ENCODE measurements at regions not wholly inside any gene's neighbourhood (a gene's known extent, or its start where the extent isn't known, plus 50 kb on each side); places are given as distances from the start of the nearest gene placed in this dataset.

- H3K27ac ChIP-seq (ENCODE audit: insufficient read depth in 1 of 2, low read depth in 1 of 2, low read length in 2 of 2, poor library complexity in 1 of 2, severe bottlenecking in 2 of 2) = no peak overlapping the region
- H3K9me3 ChIP-seq (ENCODE audit: control extremely low read depth in 1 of 5, control insufficient read depth in 4 of 5, insufficient read depth in 2 of 5, low read depth in 1 of 5, low read length in 4 of 5) = no peaks in the 10 kb centered on the region
- 42% methylated on average over 13 of the region's 14 CpGs for WGBS (ENCODE audit: insufficient coverage)
- DNase-seq = peak; percentile 19 to 38 (median 31)
- POLR2A ChIA-PET = no interaction called here
- H3K4me3 ChIP-seq (ENCODE audit: control insufficient read depth in 1 of 7, extremely low read depth in 1 of 7, insufficient read depth in 4 of 7, low read depth in 2 of 7, low read length in 6 of 7) = peak overlapping the region in 1 of 7 experiments; percentile 50
- CTCF ChIA-PET = no interaction called here
- H3K27me3 ChIP-seq (replicated peaks in 2 of 5; ENCODE audit: control insufficient read depth in 4 of 5, insufficient read depth in 5 of 5, low read length in 4 of 5) = peaks cover 0 to 2% (median 0%) of the 10 kb centered on the region in 5 experiments
- no peaks in the 10 kb centered on the region for H3K36me3 ChIP-seq (ENCODE audit: control insufficient read depth in 4 of 4, insufficient read depth in 4 of 4, low read length in 3 of 4)
- H3K4me1 ChIP-seq (ENCODE audit: control extremely low read depth in 1 of 4, control insufficient read depth in 4 of 4, insufficient read depth in 4 of 4, low read length in 3 of 4) = peaks cover 0 to 10% (median 8%) of the 10 kb centered on the region in 4 experiments
Measured at GRCh38 chr1:8241417-8242014, 76.4 kb upstream of the SLC45A1 start.

DNA sequence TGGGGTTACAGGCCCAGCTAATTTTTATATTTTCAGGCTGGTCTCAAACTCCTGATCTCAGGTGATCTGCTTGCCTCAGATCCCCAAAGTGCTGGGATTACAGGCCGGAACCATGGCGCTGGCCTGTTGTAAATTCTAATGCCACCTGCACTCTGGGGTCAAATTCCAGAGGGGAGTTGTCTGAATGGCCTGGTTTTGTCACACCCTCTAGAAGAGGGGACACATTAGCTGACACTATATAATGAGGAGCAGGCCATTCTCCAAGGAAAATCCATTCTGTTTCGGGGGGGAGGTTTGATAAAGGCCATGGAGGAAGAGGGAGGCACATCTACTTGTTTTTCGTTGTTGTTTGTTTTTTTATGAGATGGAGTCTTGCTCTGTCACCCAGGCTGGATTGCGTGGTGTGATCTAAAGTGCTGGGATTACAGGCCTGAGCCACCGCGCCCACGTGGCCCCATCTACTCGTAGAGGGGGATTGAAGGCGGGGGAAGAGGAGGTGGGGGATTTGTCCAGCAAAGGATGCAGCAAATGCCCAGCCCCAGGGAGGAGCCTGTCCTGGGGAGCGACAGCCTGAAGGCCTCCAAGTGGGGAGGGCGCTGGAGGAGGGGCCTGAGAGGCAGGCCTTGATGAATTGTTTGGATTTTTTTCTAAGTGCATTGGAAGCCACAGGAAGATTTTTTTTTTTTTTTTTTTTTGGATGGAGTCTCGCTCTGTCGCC, 78.4 kb upstream of the SLC45A1 start:
- no peak for DNase-seq
- H3K9me3 ChIP-seq (ENCODE audit: control extremely low read depth in 1 of 5, control insufficient read depth in 4 of 5, insufficient read depth in 2 of 5, low read depth in 1 of 5, low read length in 4 of 5) = no peaks in the 10 kb centered on the region
- 100% methylated on average over 8 of the region's 14 CpGs for WGBS (ENCODE audit: insufficient coverage)
- no peaks in the 10 kb centered on the region for H3K36me3 ChIP-seq (ENCODE audit: control insufficient read depth in 4 of 4, insufficient read depth in 4 of 4, low read length in 3 of 4)
- H3K4me3 ChIP-seq (ENCODE audit: control insufficient read depth in 1 of 7, extremely low read depth in 1 of 7, insufficient read depth in 4 of 7, low read depth in 2 of 7, low read length in 6 of 7) = no peak overlapping the region
- ChIA-PET CTCF (no interaction called here), POLR2A (no interaction called here)
- H3K27ac ChIP-seq (ENCODE audit: insufficient read depth in 1 of 2, low read depth in 1 of 2, low read length in 2 of 2, poor library complexity in 1 of 2, severe bottlenecking in 2 of 2) = no peak overlapping the region
- peaks cover 0 to 2% (median 0%) of the 10 kb centered on the region in 5 experiments for H3K27me3 ChIP-seq (replicated peaks in 2 of 5; ENCODE audit: control insufficient read depth in 4 of 5, insufficient read depth in 5 of 5, low read length in 4 of 5)
- peaks cover 0 to 10% (median 8%) of the 10 kb centered on the region in 4 experiments for H3K4me1 ChIP-seq (ENCODE audit: control extremely low read depth in 1 of 4, control insufficient read depth in 4 of 4, insufficient read depth in 4 of 4, low read length in 3 of 4)

DNA sequence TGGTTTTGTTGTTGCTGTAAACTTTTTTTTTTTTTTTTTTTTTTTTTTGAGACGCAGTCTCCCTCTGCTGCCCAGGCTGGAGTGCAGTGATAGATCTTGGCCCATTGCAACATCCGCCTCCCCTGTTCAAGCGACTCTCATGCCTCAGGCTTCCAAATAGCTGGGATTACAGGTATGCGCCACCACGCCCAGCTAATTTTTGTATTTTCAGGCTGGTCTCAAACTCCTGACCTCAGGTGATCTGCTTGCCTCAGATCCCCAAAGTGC, 78.9 kb upstream of the SLC45A1 start:
- H3K27me3 ChIP-seq (replicated peaks in 2 of 5; ENCODE audit: control insufficient read depth in 4 of 5, insufficient read depth in 5 of 5, low read length in 4 of 5) = peaks cover 0 to 2% (median 0%) of the 10 kb centered on the region in 5 experiments
- DNase-seq = no peak
- CTCF ChIA-PET = no interaction called here
- WGBS (ENCODE audit: insufficient coverage) = 100% methylated on average over 4 of the region's 5 CpGs
- no peaks in the 10 kb centered on the region for H3K36me3 ChIP-seq (ENCODE audit: control insufficient read depth in 4 of 4, insufficient read depth in 4 of 4, low read length in 3 of 4)
- no peaks in the 10 kb centered on the region for H3K9me3 ChIP-seq (ENCODE audit: control extremely low read depth in 1 of 5, control insufficient read depth in 4 of 5, insufficient read depth in 2 of 5, low read depth in 1 of 5, low read length in 4 of 5)
- no peak overlapping the region for H3K27ac ChIP-seq (ENCODE audit: insufficient read depth in 1 of 2, low read depth in 1 of 2, low read length in 2 of 2, poor library complexity in 1 of 2, severe bottlenecking in 2 of 2)
- no peak overlapping the region for H3K4me3 ChIP-seq (ENCODE audit: control insufficient read depth in 1 of 7, extremely low read depth in 1 of 7, insufficient read depth in 4 of 7, low read depth in 2 of 7, low read length in 6 of 7)
- POLR2A ChIA-PET = no interaction called here
- H3K4me1 ChIP-seq (ENCODE audit: control extremely low read depth in 1 of 4, control insufficient read depth in 4 of 4, insufficient read depth in 4 of 4, low read length in 3 of 4) = peaks cover 0 to 10% (median 8%) of the 10 kb centered on the region in 4 experiments

DNA sequence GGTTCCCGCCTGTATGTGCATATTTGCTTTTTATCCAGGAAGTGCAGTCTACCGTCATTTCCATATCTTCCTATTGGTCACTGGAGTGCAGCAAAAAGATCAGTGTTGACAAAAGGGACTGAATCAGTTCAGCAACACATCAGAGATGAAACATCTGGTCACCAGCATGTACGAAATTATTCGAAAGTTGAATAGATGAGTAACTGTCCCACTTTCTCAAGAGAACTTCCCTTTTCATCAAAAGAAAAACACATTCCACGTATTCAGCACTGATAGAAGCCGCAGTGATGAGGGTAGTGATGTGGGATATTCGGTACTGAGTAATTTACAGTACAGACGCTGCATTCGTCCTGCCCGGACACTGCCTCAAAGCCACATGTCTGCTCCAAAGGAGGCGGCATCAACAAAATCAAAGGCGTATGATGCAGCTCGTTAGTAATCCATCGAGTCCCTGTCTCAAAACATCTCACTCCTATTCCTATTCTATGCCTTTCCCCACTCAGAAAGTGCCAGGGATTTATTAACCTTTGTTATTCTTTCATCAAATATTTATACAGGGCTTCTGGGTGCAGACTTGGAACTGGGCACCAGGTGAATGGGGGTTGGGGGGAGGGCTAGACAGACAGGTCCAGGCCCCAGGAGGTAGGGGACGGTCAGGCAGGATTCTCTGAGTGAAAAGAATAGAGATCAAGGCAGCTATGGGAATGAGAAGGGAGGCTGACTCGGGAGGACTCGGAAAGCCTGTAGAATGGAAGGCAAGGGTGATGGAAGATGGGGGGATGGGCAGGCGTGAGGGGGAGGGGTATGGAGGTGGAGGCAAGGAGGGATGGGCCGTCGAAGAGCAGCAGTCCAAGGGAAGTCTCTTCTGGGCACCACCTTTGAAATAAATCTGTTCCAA, 79.5 kb upstream of the SLC45A1 start:
- Histone ChIP-seq H3K4me3 (ENCODE audit: control insufficient read depth in 1 of 7, extremely low read depth in 1 of 7, insufficient read depth in 4 of 7, low read depth in 2 of 7, low read length in 6 of 7) (no peak overlapping the region), H3K4me1 (ENCODE audit: control extremely low read depth in 1 of 4, control insufficient read depth in 4 of 4, insufficient read depth in 4 of 4, low read length in 3 of 4) (peaks cover 0 to 10% (median 8%) of the 10 kb centered on the region in 4 experiments), H3K27ac (ENCODE audit: insufficient read depth in 1 of 2, low read depth in 1 of 2, low read length in 2 of 2, poor library complexity in 1 of 2, severe bottlenecking in 2 of 2) (no peak overlapping the region), H3K36me3 (ENCODE audit: control insufficient read depth in 4 of 4, insufficient read depth in 4 of 4, low read length in 3 of 4) (no peaks in the 10 kb centered on the region), H3K27me3 (replicated peaks in 2 of 5; ENCODE audit: control insufficient read depth in 4 of 5, insufficient read depth in 5 of 5, low read length in 4 of 5) (peaks cover 0 to 2% (median 0%) of the 10 kb centered on the region in 5 experiments), H3K9me3 (ENCODE audit: control extremely low read depth in 1 of 5, control insufficient read depth in 4 of 5, insufficient read depth in 2 of 5, low read depth in 1 of 5, low read length in 4 of 5) (no peaks in the 10 kb centered on the region)
- ChIA-PET CTCF (no interaction called here), POLR2A (no interaction called here)
- 88% methylated on average over 11 of the region's 20 CpGs for whole genome bisulfite sequencing (ENCODE audit: insufficient coverage)
- no peak for DNase-seq

- ChIA-PET CTCF (no interaction called here), POLR2A (no interaction called here)
- peaks cover 0 to 4% (median 3%) of the 10 kb centered on the region in 5 experiments for H3K9me3 ChIP-seq (ENCODE audit: control extremely low read depth in 1 of 5, control insufficient read depth in 4 of 5, insufficient read depth in 2 of 5, low read depth in 1 of 5, low read length in 4 of 5)
- H3K27me3 ChIP-seq (replicated peaks in 2 of 5; ENCODE audit: control insufficient read depth in 4 of 5, insufficient read depth in 5 of 5, low read length in 4 of 5) = peaks cover 0 to 16% (median 2%) of the 10 kb centered on the region in 5 experiments
- no peaks in the 10 kb centered on the region for H3K36me3 ChIP-seq (ENCODE audit: control insufficient read depth in 4 of 4, insufficient read depth in 4 of 4, low read length in 3 of 4)
- no peak overlapping the region for H3K27ac ChIP-seq (ENCODE audit: insufficient read depth in 1 of 2, low read depth in 1 of 2, low read length in 2 of 2, poor library complexity in 1 of 2, severe bottlenecking in 2 of 2)
- no peaks in the 10 kb centered on the region for H3K4me1 ChIP-seq (ENCODE audit: control extremely low read depth in 1 of 4, control insufficient read depth in 4 of 4, insufficient read depth in 4 of 4, low read length in 3 of 4)
- no peak for DNase-seq
- 72% methylated on average over 21 of the region's 25 CpGs for WGBS (ENCODE audit: insufficient coverage)
- no peak overlapping the region for H3K4me3 ChIP-seq (ENCODE audit: control insufficient read depth in 1 of 7, extremely low read depth in 1 of 7, insufficient read depth in 4 of 7, low read depth in 2 of 7, low read length in 6 of 7)
Measured at GRCh38 chr1:8232036-8232757, 85.7 kb upstream of the SLC45A1 start.

DNA sequence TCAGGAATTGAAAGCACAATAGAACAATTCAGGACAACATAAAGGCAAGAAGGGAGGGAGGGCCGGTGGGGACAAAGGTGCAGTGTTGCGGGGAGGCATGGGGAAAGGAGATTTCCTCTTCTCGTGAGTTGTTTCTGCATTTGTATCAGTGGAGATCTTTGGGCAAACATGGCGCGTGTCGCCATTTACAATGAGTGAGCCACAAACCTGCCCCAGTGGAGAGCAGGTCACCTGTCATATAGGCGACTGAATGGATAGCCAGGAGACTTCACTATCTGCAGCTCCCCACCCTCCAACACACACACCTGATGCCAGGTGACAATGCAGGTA, 87.7 kb upstream of the SLC45A1 start:
- CTCF ChIA-PET = no interaction called here

More for the DNA sequence above, 87.7 kb upstream of the SLC45A1 start:
- peaks cover 0 to 3% (median 0%) of the 10 kb centered on the region in 4 experiments for H3K4me1 ChIP-seq (ENCODE audit: control extremely low read depth in 1 of 4, control insufficient read depth in 4 of 4, insufficient read depth in 4 of 4, low read length in 3 of 4)
- POLR2A ChIA-PET = no interaction called here
- H3K4me3 ChIP-seq (ENCODE audit: control insufficient read depth in 1 of 7, extremely low read depth in 1 of 7, insufficient read depth in 4 of 7, low read depth in 2 of 7, low read length in 6 of 7) = no peak overlapping the region
- peaks cover 0 to 4% (median 3%) of the 10 kb centered on the region in 5 experiments for H3K9me3 ChIP-seq (ENCODE audit: control extremely low read depth in 1 of 5, control insufficient read depth in 4 of 5, insufficient read depth in 2 of 5, low read depth in 1 of 5, low read length in 4 of 5)
- DNase-seq = no peak
- H3K27me3 ChIP-seq (replicated peaks in 2 of 5; ENCODE audit: control insufficient read depth in 4 of 5, insufficient read depth in 5 of 5, low read length in 4 of 5) = peaks cover 0 to 16% (median 2%) of the 10 kb centered on the region in 5 experiments
- WGBS (ENCODE audit: insufficient coverage) = 65% methylated on average over 3 of the region's 7 CpGs
- H3K27ac ChIP-seq (ENCODE audit: insufficient read depth in 1 of 2, low read depth in 1 of 2, low read length in 2 of 2, poor library complexity in 1 of 2, severe bottlenecking in 2 of 2) = no peak overlapping the region
- H3K36me3 ChIP-seq (ENCODE audit: control insufficient read depth in 4 of 4, insufficient read depth in 4 of 4, low read length in 3 of 4) = no peaks in the 10 kb centered on the region

All from common myeloid progenitor, CD34-positive (primary cell).